Lower leg skin (tissue), 4 donors: ENCODE measurements at regions not wholly inside any gene's neighbourhood (a gene's known extent, or its start where the extent isn't known, plus 50 kb on each side); places are given as distances from the start of the nearest gene placed in this dataset.
"Not testable (repeated sequence)": the region's sequence is repeated elsewhere in the genome, so short reads cannot be mapped to it uniquely, and the experiment has no call there.

Source experiments
- DNase-seq, 2 donors: peaks; one replicate each; pipeline ENCODE4 v3.0.0-alpha.2; 2019; ENCODE audit warnings: low spot score in 2 of 2
- H3K4me3 ChIP-seq: fragments of 200-600 bp; sonication (generic); 2 replicates; pipeline ENCODE4 v1.5.1; 2017; ENCODE audit warnings: mild to moderate bottlenecking, low read depth; ENCODE audit not compliant: poor library complexity, severe bottlenecking
- POLR2A ChIP-seq, 2 donors: fragments of 450-650 bp; IDR thresholded peaks; one replicate each; pipeline ENCODE4 v1.6.1; 2016 to 2017; ENCODE audit warnings: antibody characterized with exemption in 2 of 2, mild to moderate bottlenecking in 1 of 2, moderate library complexity in 1 of 2
- WGBS, 2 donors: methylation state at CpG; one replicate each; pipeline ENCODE4 v1.1.5; 2018; 5-methylcytosine and 5-hydroxymethylcytosine counted together
- intact Hi-C: fragments of 100-400 bp; cut with DNase I; formaldehyde crosslinking; loops from one replicate; pipeline ENCODE4 v1.15.0; 2023; ENCODE audit warnings: low total_unique reads
- TF ChIP-seq, protein P1 (sequence below), 3 donors: fragments of 450-650 bp; IDR thresholded peaks; one replicate each; pipeline ENCODE4 v1.5.1; 2016; ENCODE audit warnings: antibody characterized with exemption in 3 of 3, mild to moderate bottlenecking in 3 of 3, moderate library complexity in 2 of 3

DNA sequence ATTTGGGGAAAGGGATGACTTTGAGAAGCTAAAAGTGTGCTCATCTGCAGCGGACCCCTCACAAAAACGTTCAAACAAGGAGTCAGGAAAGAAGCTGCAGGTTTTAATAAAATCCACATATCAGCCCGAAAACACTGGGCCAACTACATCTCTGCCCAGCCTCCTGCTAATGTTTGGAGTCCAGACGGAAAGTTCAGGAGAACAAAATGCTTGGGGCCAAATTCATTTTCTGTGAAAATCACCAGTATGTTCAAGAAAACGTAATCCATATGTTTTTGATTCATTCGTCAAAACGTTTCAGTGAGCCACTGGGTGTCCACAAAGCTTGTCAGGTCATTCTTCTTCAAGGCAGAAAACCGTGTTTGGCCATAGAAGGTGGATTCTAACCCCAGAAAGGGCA lies 87.5 kb upstream of the GAS1 start:
- TF ChIP-seq, protein P1, sequence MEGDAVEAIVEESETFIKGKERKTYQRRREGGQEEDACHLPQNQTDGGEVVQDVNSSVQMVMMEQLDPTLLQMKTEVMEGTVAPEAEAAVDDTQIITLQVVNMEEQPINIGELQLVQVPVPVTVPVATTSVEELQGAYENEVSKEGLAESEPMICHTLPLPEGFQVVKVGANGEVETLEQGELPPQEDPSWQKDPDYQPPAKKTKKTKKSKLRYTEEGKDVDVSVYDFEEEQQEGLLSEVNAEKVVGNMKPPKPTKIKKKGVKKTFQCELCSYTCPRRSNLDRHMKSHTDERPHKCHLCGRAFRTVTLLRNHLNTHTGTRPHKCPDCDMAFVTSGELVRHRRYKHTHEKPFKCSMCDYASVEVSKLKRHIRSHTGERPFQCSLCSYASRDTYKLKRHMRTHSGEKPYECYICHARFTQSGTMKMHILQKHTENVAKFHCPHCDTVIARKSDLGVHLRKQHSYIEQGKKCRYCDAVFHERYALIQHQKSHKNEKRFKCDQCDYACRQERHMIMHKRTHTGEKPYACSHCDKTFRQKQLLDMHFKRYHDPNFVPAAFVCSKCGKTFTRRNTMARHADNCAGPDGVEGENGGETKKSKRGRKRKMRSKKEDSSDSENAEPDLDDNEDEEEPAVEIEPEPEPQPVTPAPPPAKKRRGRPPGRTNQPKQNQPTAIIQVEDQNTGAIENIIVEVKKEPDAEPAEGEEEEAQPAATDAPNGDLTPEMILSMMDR (IDR thresholded peaks at IDR 0.05), result no peak
- no peak for TF ChIP-seq POLR2A (IDR thresholded peaks at IDR 0.05)
- H3K4me3 ChIP-seq, result no peak overlapping the region
- intact Hi-C loops, result no loop called here
- no peak for DNase-seq
- 63 to 72% methylated on average over 8 of the region's 8 CpGs for WGBS, 2 donors

DNA sequence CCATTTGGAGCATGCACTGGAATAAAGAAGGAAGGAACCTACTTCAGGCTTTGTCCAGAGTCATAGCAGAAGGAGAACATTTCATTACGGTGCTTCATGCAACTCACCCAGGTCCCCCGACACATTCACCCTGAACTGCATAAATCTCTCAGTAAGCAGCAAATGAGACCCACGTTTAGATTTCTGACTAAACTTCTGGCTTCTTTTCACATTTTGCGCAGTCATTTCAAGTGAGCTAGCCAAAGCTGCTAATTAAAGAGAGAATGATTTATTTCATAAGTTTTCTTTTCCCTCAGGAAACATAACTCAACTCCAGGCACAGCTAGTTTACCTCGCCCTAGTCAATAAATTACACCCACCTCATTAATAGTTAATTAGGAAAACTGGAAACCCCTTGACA lies 88.6 kb upstream of the GAS1 start:
- intact Hi-C loops, result no loop called here
- no peak for DNase-seq
- no peak overlapping the region for H3K4me3 ChIP-seq
- no peak for TF ChIP-seq POLR2A (IDR thresholded peaks at IDR 0.05)
- TF ChIP-seq, protein P1 (IDR thresholded peaks at IDR 0.05), result no peak
- WGBS, 2 donors, result 22 to 32% methylated on average over 5 of the region's 5 CpGs

DNA sequence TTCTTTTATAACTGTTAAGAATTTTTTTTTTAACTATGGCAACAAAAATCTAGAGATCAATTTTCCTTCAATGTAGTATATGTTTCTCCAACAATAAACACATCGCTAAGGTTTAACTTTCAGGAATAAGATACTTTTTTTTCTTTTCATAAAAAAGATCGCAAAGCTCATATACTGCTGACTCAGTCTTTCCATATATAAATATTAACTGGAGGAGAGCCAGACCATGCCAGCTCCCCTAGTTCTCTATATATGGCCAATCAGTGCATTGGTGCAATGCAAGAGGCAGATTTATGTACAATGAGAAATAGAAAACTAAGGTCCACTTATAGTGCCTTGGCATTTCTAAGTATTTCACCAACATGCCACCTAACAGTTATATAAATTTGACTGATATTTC lies 89.2 kb upstream of the GAS1 start:
- TF ChIP-seq, protein P1 (IDR thresholded peaks at IDR 0.05), result no peak
- TF ChIP-seq POLR2A (IDR thresholded peaks at IDR 0.05), result no peak
- 71 to 72% methylated on average over 2 of the region's 2 CpGs for WGBS, 2 donors
- intact Hi-C loops, result no loop called here
- no peak overlapping the region for H3K4me3 ChIP-seq
- no peak for DNase-seq

DNA sequence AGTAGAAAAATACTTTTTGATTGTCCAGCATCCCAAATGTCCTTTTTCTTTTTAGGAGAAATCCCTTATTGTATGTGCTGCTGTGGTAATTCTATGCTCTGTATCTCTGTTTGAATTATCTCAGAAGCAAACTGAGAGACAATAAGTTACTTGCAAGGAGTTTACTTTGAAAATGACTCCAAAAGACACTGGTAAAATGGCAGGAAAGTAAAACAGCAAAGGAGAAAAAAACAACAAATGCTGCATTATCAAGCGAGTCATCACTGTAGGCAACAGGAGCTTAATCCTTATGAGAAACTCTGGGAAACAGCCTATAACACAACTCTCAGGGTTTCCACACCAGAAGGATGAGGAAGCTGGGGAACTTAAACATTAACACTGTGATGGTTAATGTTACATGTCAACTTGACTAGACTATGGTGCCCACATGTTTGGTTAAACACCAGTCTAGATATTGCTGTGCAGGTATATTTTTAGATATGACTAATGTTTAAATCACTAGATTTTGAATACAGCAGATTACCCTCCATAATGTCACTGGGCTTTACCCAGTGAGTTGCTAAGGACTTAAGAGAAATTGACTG lies 92.6 kb upstream of the GAS1 start:
- no peak overlapping the region for H3K4me3 ChIP-seq
- intact Hi-C loops, result no loop called here
- no peak for DNase-seq
- 95 to 98% methylated on average over 1 of the region's 1 CpG for WGBS, 2 donors
- TF ChIP-seq, protein P1 (IDR thresholded peaks at IDR 0.05), result no peak
- TF ChIP-seq POLR2A (IDR thresholded peaks at IDR 0.05), result no peak

DNA sequence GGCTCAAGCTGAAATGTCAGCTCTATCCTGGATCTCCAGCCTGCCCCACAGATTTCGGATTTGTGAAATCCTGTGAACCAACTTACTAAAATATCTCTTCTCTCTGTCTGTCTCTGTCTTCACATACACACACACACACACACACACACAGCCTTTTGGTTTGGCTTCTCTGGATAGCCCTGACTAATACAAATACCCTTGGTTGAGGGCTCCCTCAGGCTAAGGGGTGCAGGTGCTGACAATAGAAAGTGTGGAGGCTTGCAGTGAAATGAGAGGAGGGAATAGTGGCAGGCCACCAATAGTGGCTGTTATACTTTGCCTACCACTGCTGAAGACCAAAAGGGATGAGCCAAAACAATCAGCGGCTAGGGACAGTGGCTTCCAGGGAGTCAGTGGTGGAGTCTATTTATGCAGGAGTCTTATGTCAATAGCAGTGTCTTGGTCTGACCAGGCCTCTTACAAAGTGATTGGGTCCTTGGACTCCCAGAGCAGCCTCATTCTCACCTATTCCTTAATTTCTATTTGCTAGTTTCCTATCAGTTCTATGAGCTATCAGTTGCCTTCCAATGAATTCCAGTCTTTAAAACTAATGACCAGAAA lies 93.2 kb upstream of the GAS1 start:
- TF ChIP-seq, protein P1 (IDR thresholded peaks at IDR 0.05), result no peak
- TF ChIP-seq POLR2A (IDR thresholded peaks at IDR 0.05), result no peak
- intact Hi-C loops, result no loop called here
- H3K4me3 ChIP-seq, result no peak overlapping the region
- WGBS, 2 donors, result 100% methylated on average over 2 of the region's 2 CpGs
- DNase-seq, result no peak

DNA sequence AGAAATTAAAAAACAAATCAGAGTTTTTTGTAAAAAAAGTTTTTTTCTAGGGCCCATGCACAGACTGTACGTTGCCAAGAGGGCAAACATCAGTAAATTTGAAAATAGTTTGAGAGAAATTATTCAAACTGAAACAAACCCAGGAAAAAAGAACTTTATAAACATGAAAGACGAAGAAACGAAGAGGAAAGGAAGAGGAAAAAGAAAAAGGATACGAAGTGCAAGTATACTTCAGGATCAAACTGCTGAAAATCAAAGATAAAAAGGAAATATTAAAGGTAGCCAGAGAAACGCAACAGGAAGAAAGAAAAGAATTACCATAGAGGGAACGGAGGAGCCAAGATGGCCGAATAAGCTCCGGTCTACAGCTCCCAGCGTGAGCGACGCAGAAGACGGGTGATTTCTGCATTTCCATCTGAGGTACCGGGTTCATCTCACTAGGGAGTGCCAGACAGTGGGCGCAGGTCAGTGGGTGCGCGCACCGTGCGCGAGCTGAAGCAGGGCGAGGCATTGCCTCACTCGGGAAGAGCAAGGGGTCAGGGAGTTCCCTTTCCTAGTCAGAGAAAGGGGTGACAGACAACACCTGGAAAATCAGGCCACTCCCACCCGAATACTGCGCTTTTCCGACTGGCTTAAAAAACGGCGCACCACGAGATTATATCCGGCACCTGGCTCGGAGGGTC lies 94.4 kb upstream of the GAS1 start:
- intact Hi-C loops, H3K4me3 ChIP-seq, DNase-seq: not testable (repeated sequence)
- WGBS, 2 donors, result 94% methylated on average over 27 to 29 of the region's 29 CpGs

DNA sequence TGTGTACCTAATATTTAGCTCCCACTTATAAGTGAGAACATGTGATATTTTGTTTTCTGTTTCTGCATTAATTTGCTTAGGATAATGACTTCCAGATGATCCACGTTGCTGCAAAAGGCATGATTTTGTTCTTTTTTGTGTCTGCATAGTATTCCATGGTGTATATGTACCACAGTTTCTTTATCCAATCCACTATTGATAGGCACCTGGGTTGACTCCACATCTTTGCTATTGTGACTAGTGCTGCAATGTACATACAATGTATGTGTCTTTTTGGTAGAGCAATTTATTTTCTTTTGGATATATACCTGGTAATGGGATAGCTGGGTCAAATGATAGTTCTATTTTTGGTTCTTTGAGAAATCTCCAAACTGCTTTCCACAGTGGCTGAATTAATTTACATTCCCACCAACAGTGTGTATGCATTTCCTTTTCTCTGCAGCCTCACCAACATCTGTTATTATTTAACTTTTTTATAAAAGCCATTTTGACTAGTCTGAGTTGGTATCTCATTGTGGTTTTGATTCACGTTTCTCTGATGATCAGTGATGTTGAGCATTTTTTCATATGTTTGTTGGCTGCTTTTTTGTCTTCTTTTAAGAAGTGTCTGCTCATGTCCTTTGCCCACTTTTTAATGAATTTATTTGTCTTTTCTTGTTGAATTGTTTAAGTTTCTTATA lies 102.8 kb upstream of the GAS1 start:
- DNase-seq, intact Hi-C loops, H3K4me3 ChIP-seq: not testable (repeated sequence)
- WGBS, 2 donors, result 61 to 65% methylated on average over 2 of the region's 2 CpGs
